Ovary (tissue), 3 donors: ENCODE measurements at regions not wholly inside any gene's neighbourhood (a gene's known extent, or its start where the extent isn't known, plus 50 kb on each side); places are given as distances from the start of the nearest gene placed in this dataset.

Source experiments
- EP300 ChIP-seq: sonication (generic); formaldehyde crosslinking; IDR thresholded peaks from one replicate; pipeline ENCODE4 v1.6.1; 2017; ENCODE audit warnings: antibody characterized with exemption
- POLR2A ChIP-seq: fragments of 450-650 bp; IDR thresholded peaks from one replicate; pipeline ENCODE4 v1.6.1; 2017; ENCODE audit warnings: antibody characterized with exemption, mild to moderate bottlenecking, moderate library complexity
- TF ChIP-seq, protein P1 (sequence below), 3 donors: fragments of 450-650 bp in 2 of 3; fragments of 200-600 bp in 1 of 3; IDR thresholded peaks; one replicate each; pipeline versions ENCODE4 v1.5.1 to v1.8.0; 2016 to 2022; ENCODE audit warnings: antibody characterized with exemption in 3 of 3, mild to moderate bottlenecking in 1 of 3
- donor health status: DM: no; HTN: no; CAD: no.

DNA sequence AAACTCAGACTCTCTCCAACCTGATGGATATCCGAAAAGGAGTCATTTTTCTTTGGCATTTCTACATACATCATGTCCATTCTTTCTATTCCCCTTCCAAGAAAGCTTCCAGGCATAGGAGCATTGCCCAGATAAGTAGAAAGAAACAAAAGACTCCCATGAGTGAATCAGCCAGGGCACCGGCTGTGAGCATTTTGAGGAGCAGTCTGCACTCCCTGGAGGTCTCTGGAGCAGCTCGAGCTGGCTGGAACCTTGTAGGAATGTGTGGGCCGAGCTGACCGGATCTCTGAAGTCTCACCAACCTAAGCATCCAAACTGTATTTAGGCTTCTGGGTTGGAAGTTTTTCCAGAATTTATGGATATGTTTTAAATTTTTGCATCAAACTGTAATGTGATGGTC is 161.4 kb upstream of the TRPC7 start:
- TF ChIP-seq, protein P1, sequence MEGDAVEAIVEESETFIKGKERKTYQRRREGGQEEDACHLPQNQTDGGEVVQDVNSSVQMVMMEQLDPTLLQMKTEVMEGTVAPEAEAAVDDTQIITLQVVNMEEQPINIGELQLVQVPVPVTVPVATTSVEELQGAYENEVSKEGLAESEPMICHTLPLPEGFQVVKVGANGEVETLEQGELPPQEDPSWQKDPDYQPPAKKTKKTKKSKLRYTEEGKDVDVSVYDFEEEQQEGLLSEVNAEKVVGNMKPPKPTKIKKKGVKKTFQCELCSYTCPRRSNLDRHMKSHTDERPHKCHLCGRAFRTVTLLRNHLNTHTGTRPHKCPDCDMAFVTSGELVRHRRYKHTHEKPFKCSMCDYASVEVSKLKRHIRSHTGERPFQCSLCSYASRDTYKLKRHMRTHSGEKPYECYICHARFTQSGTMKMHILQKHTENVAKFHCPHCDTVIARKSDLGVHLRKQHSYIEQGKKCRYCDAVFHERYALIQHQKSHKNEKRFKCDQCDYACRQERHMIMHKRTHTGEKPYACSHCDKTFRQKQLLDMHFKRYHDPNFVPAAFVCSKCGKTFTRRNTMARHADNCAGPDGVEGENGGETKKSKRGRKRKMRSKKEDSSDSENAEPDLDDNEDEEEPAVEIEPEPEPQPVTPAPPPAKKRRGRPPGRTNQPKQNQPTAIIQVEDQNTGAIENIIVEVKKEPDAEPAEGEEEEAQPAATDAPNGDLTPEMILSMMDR (IDR thresholded peaks at IDR 0.05), result no peak
- no peak for TF ChIP-seq POLR2A
- no peak for TF ChIP-seq EP300
